Large intestine (tissue), 3 donors: ENCODE measurements at regions not wholly inside any gene's neighbourhood (a gene's known extent, or its start where the extent isn't known, plus 50 kb on each side); places are given as distances from the start of the nearest gene placed in this dataset.
"Not testable (repeated sequence)": the region's sequence is repeated elsewhere in the genome, so short reads cannot be mapped to it uniquely, and the experiment has no call there.

ENCODE experiments used
- DNase-seq, 2 donors: peaks; one replicate each; pipeline versions ENCODE4 v3.0.0 to v3.0.0-alpha.2; 2013
- H3K27ac ChIP-seq: one replicate; pipeline ENCODE4 v1.5.1; 2013; ENCODE audit warnings: low read length
- H3K27me3 ChIP-seq: 2 replicates; pipeline ENCODE4 v1.6.1; 2013; ENCODE audit warnings: low read length; ENCODE audit not compliant: control insufficient read depth, insufficient read depth
- H3K36me3 ChIP-seq: 2 replicates; pipeline ENCODE4 v1.6.1; 2013; ENCODE audit warnings: low read length; ENCODE audit not compliant: control insufficient read depth, insufficient read depth
- H3K4me1 ChIP-seq: one replicate; pipeline ENCODE4 v1.6.1; 2013; ENCODE audit warnings: low read length; ENCODE audit not compliant: control insufficient read depth, insufficient read depth
- H3K4me3 ChIP-seq: one replicate; pipeline ENCODE4 v1.5.1; 2013; ENCODE audit warnings: low read length
- H3K9me3 ChIP-seq: one replicate; pipeline ENCODE4 v1.6.1; 2013; ENCODE audit warnings: mild to moderate bottlenecking, low read depth, low read length, moderate library complexity; ENCODE audit not compliant: control insufficient read depth
- WGBS: methylation state at CpG from one replicate; pipeline ENCODE4 v1.1.5; 2013; ENCODE audit warnings: low lambda C conversion rate; ENCODE audit not compliant: insufficient coverage; 5-methylcytosine and 5-hydroxymethylcytosine counted together

- Histone ChIP-seq H3K27me3 (peaks cover 14% of the 10 kb centered on the region), H3K36me3 (no peaks in the 10 kb centered on the region), H3K4me1 (no peaks in the 10 kb centered on the region), H3K9me3 (no peaks in the 10 kb centered on the region), H3K4me3 (no peak overlapping the region), H3K27ac (no peak overlapping the region)
- WGBS: 73% methylated on average over 4 of the region's 4 CpGs
- DNase-seq: no peak
Observed at GRCh38 chr11:128047026-128047425, 540.3 kb downstream of the ETS1 start.

DNA sequence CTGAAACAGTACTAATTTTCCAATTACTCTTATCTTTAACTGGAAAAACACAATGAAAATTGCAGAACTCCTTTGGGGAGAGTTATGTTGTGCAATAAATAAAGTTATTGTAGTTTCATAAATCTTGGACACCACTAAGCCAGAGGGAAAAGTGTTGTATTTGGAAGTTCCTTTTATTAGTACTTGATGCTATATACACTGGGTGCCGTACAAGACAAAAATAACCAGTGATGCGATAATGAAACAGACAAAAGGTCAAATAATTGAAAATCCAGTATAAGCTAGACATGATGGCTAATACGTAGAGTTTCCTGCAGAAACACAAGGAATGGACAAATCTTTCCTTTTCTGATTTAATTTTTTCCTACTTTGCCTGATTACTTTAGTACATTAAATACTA lies 541.1 kb downstream of the ETS1 start:
- H3K4me3 ChIP-seq: no peak overlapping the region
- no peaks in the 10 kb centered on the region for H3K36me3 ChIP-seq
- DNase-seq: no peak
- WGBS: 100% methylated on average over 1 of the region's 3 CpGs
- no peak overlapping the region for H3K27ac ChIP-seq
- H3K9me3 ChIP-seq: no peaks in the 10 kb centered on the region
- no peaks in the 10 kb centered on the region for H3K4me1 ChIP-seq
- peaks cover 16% of the 10 kb centered on the region for H3K27me3 ChIP-seq

DNA sequence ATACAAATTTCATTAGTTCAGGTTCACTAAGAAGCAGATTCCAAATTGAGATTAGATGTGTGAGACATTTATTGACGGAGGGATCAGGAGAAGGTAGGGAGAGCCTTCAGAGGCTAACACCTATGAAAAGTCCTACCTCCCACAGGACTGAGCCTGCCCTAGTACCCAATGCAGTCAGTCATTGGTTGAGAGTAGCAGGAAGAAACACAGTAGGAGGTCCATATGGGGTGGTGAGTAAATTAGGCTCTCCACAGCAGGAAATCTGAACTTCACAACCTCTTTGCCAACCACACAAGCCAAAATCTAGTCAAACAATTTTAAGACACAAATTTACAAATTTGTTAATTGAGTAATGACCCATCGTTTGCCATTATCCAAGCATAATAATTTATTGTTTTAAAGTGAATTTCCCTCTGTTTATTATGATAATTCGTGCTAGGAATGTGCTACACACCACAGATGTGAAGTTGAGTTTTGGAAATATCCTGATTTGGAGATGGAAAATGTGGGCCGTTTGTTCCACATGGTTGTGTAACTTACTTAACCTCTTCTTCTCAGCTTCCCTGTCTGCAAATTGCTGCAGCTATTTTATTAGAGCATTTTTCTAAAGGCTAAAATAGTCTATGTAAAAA lies 542.1 kb downstream of the ETS1 start:
- H3K36me3 ChIP-seq: no peaks in the 10 kb centered on the region
- no peak overlapping the region for H3K27ac ChIP-seq
- peaks cover 14% of the 10 kb centered on the region for H3K27me3 ChIP-seq
- H3K4me3 ChIP-seq: no peak overlapping the region
- H3K4me1 ChIP-seq: no peaks in the 10 kb centered on the region
- H3K9me3 ChIP-seq: no peaks in the 10 kb centered on the region
- DNase-seq: no peak
- 58% methylated on average over 2 of the region's 4 CpGs for WGBS

DNA sequence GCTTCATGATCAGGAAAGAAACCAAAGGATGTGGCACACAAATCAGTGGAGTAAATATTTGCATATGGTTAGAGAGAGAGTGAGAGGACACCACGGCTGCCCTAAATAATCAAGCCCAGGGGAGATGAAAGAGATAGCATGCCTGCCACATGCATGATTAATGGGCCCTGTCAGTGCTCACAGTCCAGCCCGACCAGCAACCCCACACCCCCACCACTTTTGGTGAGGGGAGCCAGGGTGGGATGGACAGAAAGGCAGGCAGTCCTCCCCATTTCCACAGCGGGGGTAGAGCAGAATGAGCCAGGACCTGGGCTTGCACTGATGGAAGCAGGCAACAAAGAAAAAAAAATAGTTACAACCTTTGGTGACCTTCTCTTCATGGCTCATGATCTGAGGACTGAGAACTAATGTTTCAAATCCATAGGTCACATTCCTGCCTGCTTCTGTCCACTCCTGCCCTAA lies 545.0 kb downstream of the ETS1 start:
- Histone ChIP-seq H3K27me3 (peaks cover 11% of the 10 kb centered on the region), H3K4me1 (no peaks in the 10 kb centered on the region), H3K9me3 (no peaks in the 10 kb centered on the region), H3K36me3 (no peaks in the 10 kb centered on the region), H3K4me3 (no peak overlapping the region), H3K27ac (no peak overlapping the region)
- WGBS: no CpG with 5 or more reads among the region's 3 CpGs
- no peak for DNase-seq

DNA sequence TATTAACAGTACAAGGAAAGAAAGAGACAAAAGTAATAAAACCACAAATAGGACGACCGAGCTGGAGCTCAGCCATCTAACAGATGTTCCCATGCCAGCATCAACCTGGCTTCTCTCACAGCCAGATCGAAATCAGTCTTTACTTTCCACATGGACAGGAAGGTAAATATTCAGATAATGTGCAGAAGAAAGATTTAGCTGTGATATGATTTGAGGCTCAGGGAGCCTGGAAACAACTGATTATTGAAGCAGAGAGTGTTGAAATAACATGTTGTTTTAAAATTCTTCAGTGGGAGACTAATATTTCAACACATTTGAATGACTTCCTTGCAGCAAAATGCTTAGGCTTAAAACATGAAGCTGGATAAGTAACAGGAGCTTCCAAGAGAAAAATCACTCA lies 546.8 kb downstream of the ETS1 start:
- DNase-seq: no peak
- H3K4me3 ChIP-seq: no peak overlapping the region
- WGBS: 57% methylated on average over 2 of the region's 3 CpGs
- H3K36me3 ChIP-seq: no peaks in the 10 kb centered on the region
- H3K27ac ChIP-seq: no peak overlapping the region
- H3K9me3 ChIP-seq: no peaks in the 10 kb centered on the region
- no peaks in the 10 kb centered on the region for H3K4me1 ChIP-seq
- H3K27me3 ChIP-seq: peaks cover 11% of the 10 kb centered on the region

DNA sequence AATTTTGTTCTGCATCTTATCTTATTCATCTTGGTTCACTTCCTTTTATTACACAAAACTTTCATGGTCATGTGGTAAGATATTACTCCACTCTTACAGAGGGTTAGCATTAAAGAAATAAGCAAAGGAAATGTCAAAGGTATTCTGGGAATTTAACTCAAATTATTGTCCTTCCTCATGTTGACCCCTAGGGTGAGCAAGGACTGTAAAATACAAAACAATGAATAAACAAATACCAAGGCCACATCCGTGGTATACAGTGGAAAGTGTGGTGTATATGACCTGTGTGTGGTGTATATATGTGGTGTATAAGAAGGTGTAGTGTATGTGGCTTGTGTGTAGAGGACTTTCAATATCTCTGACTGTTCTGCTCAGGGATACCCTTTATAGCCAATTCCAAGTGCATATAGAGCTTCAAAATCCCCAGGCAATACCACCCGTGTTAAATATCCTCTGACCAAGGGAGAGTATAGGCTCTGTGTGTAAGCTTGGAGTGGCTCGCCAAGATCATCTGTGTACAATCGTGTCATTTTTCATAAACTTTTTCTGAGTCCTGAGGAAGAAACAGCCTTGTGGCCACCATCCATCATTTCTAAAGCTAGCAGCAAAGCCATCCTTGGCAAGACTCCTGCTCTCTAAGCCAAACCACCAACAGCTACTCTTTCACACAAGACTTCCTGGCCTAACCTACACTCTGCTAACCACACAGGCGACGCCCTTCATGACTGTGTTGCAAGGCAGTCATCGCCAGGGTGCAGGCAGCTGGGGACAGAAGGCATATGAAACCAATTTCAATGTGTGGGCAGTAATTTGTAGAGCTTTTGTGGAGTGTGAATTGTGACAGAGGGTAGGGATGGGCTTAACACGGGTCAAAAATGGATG lies 548.0 kb downstream of the ETS1 start:
- no peaks in the 10 kb centered on the region for H3K4me1 ChIP-seq
- H3K27me3 ChIP-seq: peaks cover 9% of the 10 kb centered on the region
- H3K4me3 ChIP-seq: no peak overlapping the region
- no peaks in the 10 kb centered on the region for H3K36me3 ChIP-seq
- no peaks in the 10 kb centered on the region for H3K9me3 ChIP-seq
- H3K27ac ChIP-seq: no peak overlapping the region
- no CpG with 5 or more reads among the region's 8 CpGs for WGBS
- DNase-seq: no peak

DNA sequence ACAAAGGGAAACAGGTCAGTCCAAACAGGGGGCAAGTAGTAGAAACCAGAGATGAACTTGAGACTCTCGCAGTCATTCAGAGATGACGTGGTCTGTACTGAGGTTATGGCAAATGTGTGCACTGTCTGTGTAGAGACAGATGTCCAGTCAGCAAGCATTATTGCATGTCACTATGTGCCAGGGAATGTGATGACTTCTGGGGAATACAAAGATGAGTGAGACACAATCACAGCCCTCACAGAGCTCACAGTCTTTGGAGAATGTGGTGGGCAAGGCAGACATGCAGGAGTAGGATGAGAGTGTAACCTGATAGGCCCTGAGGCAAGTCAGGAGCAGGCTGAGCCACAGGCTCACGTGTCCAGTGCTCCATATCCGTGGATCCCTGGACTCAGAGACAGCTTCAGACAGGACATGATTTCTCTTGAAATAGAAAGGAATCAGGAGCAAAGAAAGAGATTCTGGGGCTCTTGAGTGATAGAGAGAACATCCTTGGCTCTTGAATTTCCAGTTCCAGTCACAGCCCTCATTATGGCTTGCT lies 550.7 kb downstream of the ETS1 start:
- H3K4me3 ChIP-seq: no peak overlapping the region
- H3K36me3 ChIP-seq: no peaks in the 10 kb centered on the region
- WGBS: no CpG with 5 or more reads among the region's 4 CpGs
- H3K9me3 ChIP-seq: no peaks in the 10 kb centered on the region
- no peak for DNase-seq
- H3K27me3 ChIP-seq: no peaks in the 10 kb centered on the region
- no peak overlapping the region for H3K27ac ChIP-seq
- no peaks in the 10 kb centered on the region for H3K4me1 ChIP-seq

- Histone ChIP-seq H3K27ac (no peak overlapping the region), H3K4me1 (peaks cover 2% of the 10 kb centered on the region), H3K27me3 (no peaks in the 10 kb centered on the region), H3K36me3 (no peaks in the 10 kb centered on the region), H3K4me3 (no peak overlapping the region), H3K9me3 (no peaks in the 10 kb centered on the region)
- WGBS: 90% methylated on average over 2 of the region's 5 CpGs
- DNase-seq: no peak
Observed at GRCh38 chr11:128036006-128036405, 551.4 kb downstream of the ETS1 start.

- not testable (repeated sequence) for H3K27ac ChIP-seq, H3K4me3 ChIP-seq
- WGBS: 90% methylated on average over 4 of the region's 14 CpGs
Observed at GRCh38 chr11:128031538-128032134, 555.7 kb downstream of the ETS1 start.

DNA sequence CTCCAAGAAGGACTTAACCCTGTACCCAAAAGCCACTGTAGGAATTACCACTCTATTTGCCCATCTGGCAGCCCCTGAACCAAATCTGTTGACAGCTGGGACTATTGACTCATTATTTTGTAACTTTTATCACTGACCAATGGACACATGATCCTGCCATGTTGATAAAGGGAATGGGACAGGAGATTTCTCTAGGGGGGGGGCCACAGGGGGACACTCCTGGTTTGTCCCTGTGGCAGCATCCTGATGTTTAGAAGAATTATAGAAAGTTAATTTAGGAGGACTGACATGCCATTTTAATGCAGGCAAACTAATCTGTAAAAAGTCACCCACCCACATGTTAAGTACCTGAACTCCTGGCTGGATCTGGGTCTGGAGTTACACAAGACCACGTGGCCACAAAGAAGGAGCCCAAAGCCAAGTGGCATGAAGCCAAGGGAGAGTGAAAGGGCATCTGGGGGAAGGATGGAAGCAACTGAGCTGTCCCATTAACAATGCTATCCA lies 558.1 kb downstream of the ETS1 start:
- no peak overlapping the region for H3K4me3 ChIP-seq
- no peaks in the 10 kb centered on the region for H3K36me3 ChIP-seq
- no peak overlapping the region for H3K27ac ChIP-seq
- H3K9me3 ChIP-seq: no peaks in the 10 kb centered on the region
- peaks cover 17% of the 10 kb centered on the region for H3K4me1 ChIP-seq
- DNase-seq: no peak
- H3K27me3 ChIP-seq: no peaks in the 10 kb centered on the region
- WGBS: no CpG with 5 or more reads among the region's 1 CpG

More at GRCh38 chr11:128031538-128032134, 555.7 kb downstream of the ETS1 start:
- H3K27me3 ChIP-seq, H3K4me1 ChIP-seq, H3K9me3 ChIP-seq, H3K36me3 ChIP-seq: not testable (repeated sequence)
- DNase-seq: peak; percentile 52 to 62
